K562 (cell line): ENCODE measurements at regions not wholly inside any gene's neighbourhood (a gene's known extent, or its start where the extent isn't known, plus 50 kb on each side); places are given as distances from the start of the nearest gene placed in this dataset.
A peak's percentile ranks its signal among the peaks of the same experiment; 100 is the strongest.

Experiments
- ATAC-seq: fragments of 200-7000 bp; cut with Tn5 transposase; 3 replicates; pipeline ENCODE4 v1.9.1; 2020; ENCODE audit warnings: moderate library complexity
- BruUV-seq: library from RNA; stranded (reverse); fragments of 400-500 nt; replicated peaks from 2 replicates; lab custom pipeline; 2021; lab: Mats Ljungman, UMichigan
- CTCF ChIA-PET: fragments of 300-600 bp; formaldehyde crosslinking; extraction: SDS; loops from one replicate; lab custom pipeline; 2021; ENCODE audit warnings: low intra/inter-chr PET ratio; lab: Yijun Ruan, JAX
- POLR2A ChIA-PET: fragments of 300-600, 350-650 bp; sonication (Branson Sonifier 250); formaldehyde crosslinking; extraction: SDS; loops from one replicate; lab custom pipeline; 2021; ENCODE audit warnings: antibody characterized with exemption, inconsistent platforms; lab: Yijun Ruan, JAX
- DNase-seq, 4 experiments: peaks; one replicate each; pipeline versions ENCODE4 v3.0.0 to v3.0.0-alpha.2; 2011 to 2018; ENCODE audit warnings: low spot score in 3 of 4, mixed read lengths in 3 of 4; ENCODE audit errors: extremely low read depth in 1 of 4
- FAIRE-seq: peaks from 2 replicates; lab custom pipeline; 2011; peaks lifted over from hg19 to GRCh38; lab: Jason Lieb, UNC
- H2AFZ ChIP-seq: 2 replicates; pipeline ENCODE4 v1.6.0; 2011; ENCODE audit warnings: low read depth, low read length, control low read depth, inconsistent platforms
- H3K27ac ChIP-seq: fragments of 200-600 bp; 3 replicates; pipeline ENCODE4 v1.8.0; 2011; ENCODE audit warnings: low read depth, mild to moderate bottlenecking, control low read depth, inconsistent platforms, low read length, moderate library complexity, mixed read lengths; ENCODE audit errors: extremely low read depth
- H3K27me3 ChIP-seq, 2 experiments: fragments of 300-600 bp in 1 of 2; 2 replicates in 1 of 2; 3 replicates in 1 of 2; pipeline versions ENCODE4 v1.6.0 to v1.8.0; 2011; ENCODE audit warnings: inconsistent platforms in 2 of 2, low read length in 2 of 2, mild to moderate bottlenecking in 1 of 2, mixed read lengths in 1 of 2, moderate library complexity in 1 of 2; ENCODE audit not compliant: control insufficient read depth in 2 of 2, insufficient read depth in 2 of 2
- H3K36me3 ChIP-seq: fragments of 300-600 bp; 3 replicates; pipeline ENCODE4 v1.8.0; 2011; ENCODE audit warnings: mild to moderate bottlenecking, low read length, inconsistent platforms; ENCODE audit not compliant: control insufficient read depth, insufficient read depth
- H3K4me1 ChIP-seq, 2 experiments: fragments of 200-600 bp in 1 of 2; replicated peaks in 1 of 2; 2 replicates in 1 of 2; 3 replicates in 1 of 2; pipeline versions ENCODE4 v1.5.1 to v1.8.0; 2011; ENCODE audit warnings: inconsistent platforms in 2 of 2, low read length in 2 of 2, mild to moderate bottlenecking in 1 of 2, mixed read lengths in 1 of 2, moderate library complexity in 1 of 2; ENCODE audit not compliant: control insufficient read depth in 2 of 2, insufficient read depth in 2 of 2
- H3K4me2 ChIP-seq: 2 replicates; pipeline ENCODE4 v1.6.1; 2011; ENCODE audit warnings: low read length, control low read depth, inconsistent platforms, mixed read lengths; ENCODE audit not compliant: insufficient read depth
- H3K4me3 ChIP-seq: fragments of 200-600 bp; sonication (generic), shearing (Covaris generic); 2 replicates; pipeline ENCODE4 v1.5.1; 2016; ENCODE audit warnings: control low read depth, inconsistent platforms
- H3K79me2 ChIP-seq: fragments of 200-600 bp; 3 replicates; pipeline ENCODE4 v1.8.0; 2011; ENCODE audit warnings: low read length, inconsistent platforms; ENCODE audit not compliant: control insufficient read depth, insufficient read depth
- H3K9ac ChIP-seq, 2 experiments: 2 replicates each; pipeline versions ENCODE4 v1.6.0 to v1.6.1; 2011; ENCODE audit warnings: low read depth in 2 of 2, low read length in 2 of 2, control low read depth in 1 of 2, inconsistent platforms in 1 of 2, mild to moderate bottlenecking in 1 of 2, mixed read lengths in 1 of 2; ENCODE audit not compliant: insufficient read depth in 1 of 2
- H3K9me1 ChIP-seq: one replicate; pipeline ENCODE4 v1.6.0; 2011; ENCODE audit warnings: inconsistent platforms, mild to moderate bottlenecking, low read length, moderate library complexity; ENCODE audit not compliant: control insufficient read depth, insufficient read depth
- H3K9me3 ChIP-seq: replicated peaks from 2 replicates; pipeline ENCODE4 v1.5.1; 2011; ENCODE audit warnings: low read depth, low read length, inconsistent platforms; ENCODE audit not compliant: control insufficient read depth, insufficient read depth
- H4K20me1 ChIP-seq: replicated peaks from 2 replicates; pipeline ENCODE4 v1.6.1; 2011; ENCODE audit warnings: low read length, inconsistent platforms, mixed read lengths; ENCODE audit not compliant: control insufficient read depth, insufficient read depth
- C11orf30 ChIP-seq: fragments of 450-650 bp; IDR thresholded peaks from 2 replicates; pipeline ENCODE4 v1.6.1; 2016; ENCODE audit warnings: low read depth, mild to moderate bottlenecking
- FOSL1 ChIP-seq: fragments of 200-800 bp; sonication (Bioruptor generic); conservative IDR thresholded peaks from 2 replicates; pipeline ENCODE4 v1.6.1; 2016; ENCODE audit warnings: missing genetic modification characterization, missing compliant biosample characterization
- ILK ChIP-seq: fragments of 450-650 bp; IDR thresholded peaks from 2 replicates; pipeline ENCODE4 v1.6.1; 2016; ENCODE audit warnings: missing genetic modification characterization, low read depth, mild to moderate bottlenecking, missing compliant biosample characterization, moderate library complexity, borderline replicate concordance
- IRF1 ChIP-seq: sonication (generic); formaldehyde crosslinking; IDR thresholded peaks from 2 replicates; pipeline ENCODE4 v1.8.0; 2022; ENCODE audit warnings: missing genetic modification reagents, mild to moderate bottlenecking, borderline replicate concordance
- NFE2 ChIP-seq: IDR thresholded peaks from 2 replicates; pipeline ENCODE4 v1.6.1; 2014; ENCODE audit warnings: antibody characterized with exemption, low read depth
- TEAD4 ChIP-seq, 2 experiments: sonication (generic) in 1 of 2; formaldehyde crosslinking in 1 of 2; IDR thresholded peaks; 2 replicates each; pipeline versions ENCODE4 v1.6.1 to v1.8.0; 2012 to 2022; ENCODE audit warnings: borderline replicate concordance in 1 of 2, inconsistent platforms in 1 of 2, low read length in 1 of 2, mild to moderate bottlenecking in 1 of 2, missing genetic modification reagents in 1 of 2
- ZNF316 ChIP-seq: fragments of 450-650 bp; IDR thresholded peaks from 2 replicates; pipeline ENCODE4 v1.6.1; 2016
- WGBS: fragments of 100-300 bp; shearing (Covaris generic); methylation state at CpG from one replicate; pipeline ENCODE4 v1.1.6; 2016; ENCODE audit warnings: low coverage, mixed read lengths; ENCODE audit not compliant: insufficient coverage; ENCODE audit errors: missing lambda C conversion rate; 5-methylcytosine and 5-hydroxymethylcytosine counted together
- in situ Hi-C: fragments of 300-500 bp; cut with MboI; formaldehyde crosslinking; loops from 4 replicates; pipeline ENCODE4 v1.15.0; 2018; ENCODE audit warnings: inconsistent platforms, mixed read lengths
- intact Hi-C: fragments of 100-400 bp; cut with micrococcal nuclease; formaldehyde crosslinking; loops from 2 replicates; pipeline ENCODE4 v1.14.2; 2022

DNA sequence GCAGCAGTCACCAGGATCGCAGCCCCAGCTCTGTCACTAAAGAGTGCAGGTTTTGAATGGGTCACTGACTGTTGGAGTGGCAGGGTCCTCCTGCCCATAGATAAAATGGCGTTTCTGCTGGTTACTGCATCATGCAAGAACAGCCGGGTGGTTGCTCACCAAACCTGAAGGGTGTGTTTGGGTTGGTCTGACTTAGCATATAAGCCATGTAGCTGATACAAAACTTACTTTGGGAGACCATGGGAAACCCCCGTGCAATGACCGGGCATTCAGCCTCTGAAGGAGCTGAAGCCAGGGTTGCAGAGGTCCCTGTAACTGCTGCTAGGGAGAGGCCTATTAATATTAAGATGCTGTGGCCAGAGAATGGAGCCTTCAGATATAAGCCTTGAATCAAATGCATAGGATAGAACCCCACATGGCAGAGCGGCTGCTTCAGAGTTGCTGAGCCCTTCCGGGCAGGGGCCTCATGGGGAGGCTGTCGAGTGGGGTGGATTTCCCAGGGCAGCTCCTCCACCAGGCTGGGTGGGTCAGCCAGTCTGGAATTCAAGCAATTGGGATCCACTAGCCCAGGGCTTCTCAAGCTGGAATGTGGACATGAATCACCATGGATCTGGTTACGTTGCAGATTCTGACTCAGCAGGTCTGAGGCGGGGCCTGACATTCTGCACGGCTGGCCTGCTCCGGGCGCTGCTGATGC, 70.9 kb upstream of the CTBP2 start:
- no peak for FAIRE-seq
- H3K27ac ChIP-seq = no peak overlapping the region
- no peak overlapping the region for H2AFZ ChIP-seq
- H3K4me1 ChIP-seq = 0 out of 5 replicates have a peak, but pooled peaks cover 0 to 3% of the 10 kb centered on the region in 2 experiments
- intact Hi-C loops = no loop called here
- CTCF ChIA-PET = no interaction called here
- in situ Hi-C loops = no loop called here
- H3K36me3 ChIP-seq = no peaks in the 10 kb centered on the region
- peak; percentile 39; the same call in 1 of the 3 replicates for ATAC-seq
- peak in 1 of 4 experiments; percentile 9 for DNase-seq
- peak overlapping the region in 1 of 2 experiments; percentile 5; a peak in 1 of 4 replicates for H3K9ac ChIP-seq
- 8% methylated on average over 11 of the region's 13 CpGs for WGBS
- H3K27me3 ChIP-seq = peaks cover 0 to 23% of the 10 kb centered on the region in 2 experiments; a peak in 3 of 5 replicates
- POLR2A ChIA-PET = no interaction called here
- BruUV-seq = no TSS peak
- no peaks in the 10 kb centered on the region for H3K9me1 ChIP-seq
- no peak overlapping the region for H3K4me2 ChIP-seq
- no peaks in the 10 kb centered on the region for H3K9me3 ChIP-seq
- no peak overlapping the region for H3K4me3 ChIP-seq
- no peaks in the 10 kb centered on the region for H4K20me1 ChIP-seq
- peak; percentile 72 for TF ChIP-seq ZNF316
- 0 out of 2 replicates have a peak, but pooled peaks have one; percentile 27 for TF ChIP-seq FOSL1 (tag)
- peak; percentile 49 for TF ChIP-seq NFE2
- TF ChIP-seq C11orf30 = peak; percentile 64
- TF ChIP-seq TEAD4 (IDR thresholded peaks at IDR 0.05; ENCODE audit: low read length) = 0 out of 2 replicates have a peak, but pooled peaks have one; percentile 10
- TF ChIP-seq TEAD4 (CRISPR knock-in tag; IDR thresholded peaks at IDR 0.05; ENCODE audit: borderline replicate concordance) = no peak
- TF ChIP-seq ILK (tag) = no peak
- no peak for TF ChIP-seq IRF1 (CRISPR knock-in tag)
- TF ChIP-seq, all 486 proteins: peak for 5
- H3K79me2 ChIP-seq = no peaks in the 10 kb centered on the region
